OCI-LY7 (cell line): ENCODE measurements at regions not wholly inside any gene's neighbourhood (a gene's known extent, or its start where the extent isn't known, plus 50 kb on each side); places are given as distances from the start of the nearest gene placed in this dataset.

Experiments used
- EZH2phosphoT487 ChIP-seq: fragments of 200-600 bp; sonication (generic); IDR thresholded peaks from 2 replicates; pipeline ENCODE4 v1.6.1; 2018; ENCODE audit warnings: low read depth, borderline replicate concordance, mild to moderate bottlenecking, mixed run types, antibody characterized with exemption, low read length, moderate library complexity, mixed read lengths
- TF ChIP-seq, protein P1 (sequence below): fragments of 200-600 bp; sonication (generic); conservative IDR thresholded peaks from 2 replicates; pipeline ENCODE4 v1.5.1; 2014; ENCODE audit warnings: mild to moderate bottlenecking, antibody characterized with exemption, low read length, moderate library complexity, mixed read lengths

DNA sequence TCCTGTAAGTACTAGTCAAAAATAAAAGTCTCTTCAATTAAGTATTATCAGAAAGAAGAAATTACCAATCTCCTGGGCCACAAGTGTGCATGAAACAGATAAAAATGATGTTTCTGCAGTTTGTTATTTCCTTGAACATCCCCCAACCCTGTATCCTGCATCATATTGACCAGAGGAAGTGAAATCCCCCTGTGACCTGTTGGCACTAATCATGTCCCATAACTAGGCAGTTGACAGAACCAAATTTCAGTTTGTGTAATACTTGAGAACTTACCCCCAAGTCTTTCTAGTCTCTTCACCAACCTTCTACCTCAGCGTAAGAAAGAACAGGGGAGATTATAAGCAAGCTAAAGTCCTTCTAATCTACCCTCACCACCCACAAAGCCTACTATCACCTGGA, 368.2 kb upstream of the PDE4D start:
- TF ChIP-seq, protein P1, sequence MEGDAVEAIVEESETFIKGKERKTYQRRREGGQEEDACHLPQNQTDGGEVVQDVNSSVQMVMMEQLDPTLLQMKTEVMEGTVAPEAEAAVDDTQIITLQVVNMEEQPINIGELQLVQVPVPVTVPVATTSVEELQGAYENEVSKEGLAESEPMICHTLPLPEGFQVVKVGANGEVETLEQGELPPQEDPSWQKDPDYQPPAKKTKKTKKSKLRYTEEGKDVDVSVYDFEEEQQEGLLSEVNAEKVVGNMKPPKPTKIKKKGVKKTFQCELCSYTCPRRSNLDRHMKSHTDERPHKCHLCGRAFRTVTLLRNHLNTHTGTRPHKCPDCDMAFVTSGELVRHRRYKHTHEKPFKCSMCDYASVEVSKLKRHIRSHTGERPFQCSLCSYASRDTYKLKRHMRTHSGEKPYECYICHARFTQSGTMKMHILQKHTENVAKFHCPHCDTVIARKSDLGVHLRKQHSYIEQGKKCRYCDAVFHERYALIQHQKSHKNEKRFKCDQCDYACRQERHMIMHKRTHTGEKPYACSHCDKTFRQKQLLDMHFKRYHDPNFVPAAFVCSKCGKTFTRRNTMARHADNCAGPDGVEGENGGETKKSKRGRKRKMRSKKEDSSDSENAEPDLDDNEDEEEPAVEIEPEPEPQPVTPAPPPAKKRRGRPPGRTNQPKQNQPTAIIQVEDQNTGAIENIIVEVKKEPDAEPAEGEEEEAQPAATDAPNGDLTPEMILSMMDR, result no peak
- TF ChIP-seq EZH2phosphoT487, result no peak
